ENCODE measurements at regions not wholly inside any gene's neighbourhood (a gene's known extent, or its start where the extent isn't known, plus 50 kb on each side); places are given as distances from the start of the nearest gene placed in this dataset.
"Not testable (repeated sequence)": the region's sequence is repeated elsewhere in the genome, so short reads cannot be mapped to it uniquely, and the experiment has no call there.

- no peak for DNase-seq
Observed at GRCh38 chr7:51881309-51881708, 564.7 kb upstream of the COBL start.

DNA sequence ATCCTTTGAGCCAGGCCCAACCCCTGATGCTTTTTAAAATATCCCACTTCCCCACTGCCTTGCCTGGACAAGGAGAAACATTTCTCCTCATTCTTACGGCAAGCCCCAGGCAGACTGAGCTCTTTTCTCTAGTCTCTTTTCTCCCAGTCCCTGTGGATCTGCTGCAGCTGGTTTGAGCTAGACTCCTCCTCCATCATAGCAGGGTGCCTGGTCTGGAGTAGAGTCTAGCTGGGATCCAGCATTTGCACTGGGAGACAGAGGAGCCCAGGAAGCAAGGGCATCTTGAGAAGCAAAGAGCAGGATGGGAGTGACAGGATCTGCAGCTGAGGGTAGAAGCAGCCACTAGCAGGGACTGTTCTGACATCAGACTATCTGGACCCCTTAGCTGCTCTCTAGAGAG lies 562.3 kb upstream of the COBL start:
- no peak for DNase-seq

DNA sequence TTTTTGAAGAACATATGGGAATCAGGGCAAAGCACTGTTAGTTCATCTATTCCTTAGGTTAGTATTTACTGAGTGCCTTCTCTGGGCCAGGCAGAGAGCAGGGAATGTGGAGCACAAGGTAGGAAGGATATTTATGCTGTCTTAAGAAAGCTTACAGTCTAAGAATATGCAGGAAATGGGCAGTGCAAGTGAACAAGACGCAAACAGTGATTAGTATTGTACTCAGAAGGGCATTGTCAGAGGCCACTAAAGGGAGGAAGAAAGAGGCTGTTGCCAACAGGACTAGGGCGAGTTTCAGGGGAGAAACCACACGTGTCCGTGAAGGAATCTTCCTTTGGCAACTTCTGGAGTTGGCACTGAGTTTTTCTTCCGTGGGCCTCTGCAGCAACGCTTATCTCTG lies 552.8 kb upstream of the COBL start:
- DNase-seq, result no peak

DNA sequence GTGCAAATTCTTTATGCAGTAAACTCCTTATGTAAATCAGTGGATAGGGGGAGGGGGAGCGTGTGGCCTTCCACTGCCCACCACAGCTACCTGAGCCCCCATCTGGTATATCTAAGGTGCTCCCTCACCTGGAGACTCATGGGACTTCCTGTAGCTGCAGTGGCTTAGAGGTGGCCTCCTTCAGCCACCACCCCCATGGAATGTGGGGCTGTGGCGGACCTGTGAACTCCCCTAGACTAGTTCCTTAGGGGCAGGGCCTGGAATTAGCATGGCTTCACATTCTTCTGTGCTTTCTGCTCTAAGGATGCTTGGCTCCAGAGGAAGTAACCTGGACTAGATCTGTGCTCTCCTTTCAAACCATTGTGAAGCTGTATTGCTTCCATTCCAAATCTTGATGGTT lies 550.5 kb upstream of the COBL start:
- no peak for DNase-seq

DNA sequence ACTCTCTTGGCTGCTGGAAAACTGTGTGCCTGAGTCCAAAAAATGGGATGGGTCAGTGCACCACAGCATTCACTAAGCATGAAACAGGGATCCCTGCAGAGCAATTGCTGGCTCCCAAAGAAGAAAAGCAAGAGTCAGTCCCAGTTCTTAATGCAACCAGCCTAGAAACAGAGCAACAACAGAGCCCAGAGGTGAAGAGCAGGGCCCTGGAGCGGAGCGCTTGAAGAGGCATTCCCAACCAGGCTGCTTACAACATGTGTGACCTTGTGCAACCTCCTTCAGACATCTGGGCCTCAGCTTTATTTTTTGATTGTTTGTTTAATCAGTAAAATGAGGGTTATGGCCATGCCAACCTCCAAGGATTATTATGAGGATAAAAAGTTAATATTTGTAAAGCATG lies 543.7 kb upstream of the COBL start:
- no peak for DNase-seq

- no peak for DNase-seq
Observed at GRCh38 chr7:51850126-51850525, 533.5 kb upstream of the COBL start.

- no peak for DNase-seq
Observed at GRCh38 chr7:51847461-51848134, 531.0 kb upstream of the COBL start.

DNA sequence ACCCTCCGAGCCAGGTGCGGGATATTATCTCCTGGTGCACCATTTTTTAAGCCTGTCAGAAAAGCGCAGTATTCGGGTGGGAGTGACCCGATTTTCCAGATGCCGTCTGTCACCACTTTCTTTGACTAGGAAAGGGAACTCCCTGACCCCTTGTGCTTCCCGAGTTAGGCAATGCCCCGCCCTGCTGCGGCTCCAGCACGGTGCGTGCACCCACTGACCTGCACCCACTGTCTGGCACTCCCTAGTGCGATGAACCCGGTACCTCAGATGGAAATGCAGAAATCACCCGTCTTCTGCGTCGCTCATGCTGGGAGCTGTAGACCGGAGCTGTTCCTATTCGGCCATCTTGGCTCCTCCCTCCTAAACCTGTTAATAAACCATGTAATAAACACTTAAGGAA lies 522.5 kb upstream of the COBL start:
- not testable (repeated sequence) for DNase-seq

- no peak for DNase-seq
Observed at GRCh38 chr7:51827631-51828030, 511.0 kb upstream of the COBL start.

GRCh38 chr7:51824050-51824449 lies 507.4 kb upstream of the COBL start:
- no peak for DNase-seq

DNA sequence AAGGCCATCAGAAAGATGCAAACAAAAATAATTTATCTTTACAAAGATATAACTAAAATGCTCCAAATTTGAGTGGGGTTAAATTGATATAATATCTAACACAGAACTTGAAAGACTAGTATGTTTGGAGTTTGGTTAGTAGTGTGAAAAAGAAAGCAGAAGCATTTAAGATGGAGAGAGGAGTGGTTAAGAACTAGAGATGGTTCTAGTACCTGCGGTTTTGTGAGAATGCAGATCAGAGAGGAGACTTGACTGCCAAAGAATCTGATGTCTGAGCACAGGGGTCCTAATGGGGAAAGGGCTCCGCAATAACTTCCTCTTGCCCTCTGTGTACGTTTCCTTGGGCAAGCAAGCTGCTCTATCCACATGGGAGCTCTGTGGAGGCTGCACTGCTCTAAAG lies 506.8 kb upstream of the COBL start:
- no peak for DNase-seq

DNA sequence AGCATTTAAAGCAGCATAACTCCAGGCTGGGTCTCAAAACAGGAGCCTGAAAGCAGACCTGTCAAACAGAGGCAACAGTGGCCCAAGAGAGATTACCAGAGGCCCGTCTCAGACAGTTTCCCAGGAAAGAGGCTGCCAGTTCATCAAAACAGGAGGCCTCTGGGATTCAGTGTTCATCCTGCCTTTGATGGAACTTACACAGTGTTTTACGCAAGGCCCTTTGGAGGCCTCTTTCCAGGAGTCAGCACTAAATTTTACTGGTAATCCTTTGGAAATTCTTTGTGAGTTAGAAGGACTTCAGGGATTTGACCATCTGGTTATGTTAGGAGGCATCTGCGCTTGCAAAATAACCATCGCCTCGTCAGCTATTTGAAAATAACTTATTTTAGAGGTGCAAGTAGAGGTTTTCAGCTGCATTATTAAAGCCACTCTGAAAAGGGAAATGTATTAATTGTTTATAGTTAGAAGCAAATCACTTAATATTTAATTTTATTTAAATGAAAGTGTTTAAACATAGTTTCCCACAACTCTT lies 501.2 kb upstream of the COBL start:
- no peak for DNase-seq

DNA sequence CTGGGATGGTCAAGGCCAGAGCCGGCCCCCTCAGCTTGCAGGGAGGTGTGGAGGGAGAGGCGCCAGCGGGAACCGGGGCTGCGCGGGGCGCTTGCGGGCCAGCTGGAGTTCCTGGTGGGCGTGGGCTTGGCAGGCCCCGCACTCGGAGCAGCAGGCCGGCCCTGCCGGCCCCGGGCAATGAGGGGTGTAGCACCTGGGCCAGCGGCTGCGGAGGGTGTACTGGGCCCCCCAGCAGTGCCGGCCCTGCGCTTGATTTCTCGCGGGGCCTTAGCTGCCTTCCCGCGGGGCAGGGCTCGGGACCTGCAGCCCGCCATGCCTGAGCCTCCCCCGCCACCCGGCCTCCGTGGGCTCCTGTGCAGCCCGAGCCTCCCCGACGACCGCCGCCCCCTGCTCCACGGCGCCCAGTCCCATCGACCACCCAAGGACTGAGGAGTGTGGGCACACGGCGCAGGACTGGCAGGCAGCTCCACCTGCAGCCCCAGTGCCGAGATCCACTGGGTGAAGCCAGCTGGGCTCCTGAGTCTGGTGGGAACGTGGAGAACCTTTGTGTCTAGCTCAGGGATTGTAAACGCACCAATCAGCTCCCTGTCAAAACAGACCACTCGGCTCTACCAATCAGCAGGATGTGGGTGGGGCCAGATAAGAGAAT lies 489.3 kb upstream of the COBL start:
- not testable (repeated sequence) for DNase-seq

- DNase-seq, result no peak
Observed at GRCh38 chr7:51802718-51803117, 486.1 kb upstream of the COBL start.

DNA sequence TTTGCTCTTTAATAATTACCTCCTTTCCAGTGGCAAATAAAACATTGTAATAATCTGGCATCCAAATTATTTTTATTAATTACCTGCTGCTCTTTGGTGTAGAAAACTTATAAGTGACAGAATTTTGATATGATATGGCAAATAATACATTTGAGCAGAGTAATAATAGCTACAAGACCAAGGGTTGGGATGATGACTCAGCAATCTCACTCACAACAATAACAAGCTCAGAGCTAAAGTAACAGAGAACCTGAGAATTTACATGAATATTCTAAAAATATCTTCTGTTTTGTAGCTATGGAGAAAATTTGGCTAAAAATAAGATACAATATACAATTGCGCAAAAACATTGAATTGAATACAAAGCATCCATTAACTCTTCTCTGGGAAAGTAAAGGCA lies 480.8 kb upstream of the COBL start:
- no peak for DNase-seq

DNA sequence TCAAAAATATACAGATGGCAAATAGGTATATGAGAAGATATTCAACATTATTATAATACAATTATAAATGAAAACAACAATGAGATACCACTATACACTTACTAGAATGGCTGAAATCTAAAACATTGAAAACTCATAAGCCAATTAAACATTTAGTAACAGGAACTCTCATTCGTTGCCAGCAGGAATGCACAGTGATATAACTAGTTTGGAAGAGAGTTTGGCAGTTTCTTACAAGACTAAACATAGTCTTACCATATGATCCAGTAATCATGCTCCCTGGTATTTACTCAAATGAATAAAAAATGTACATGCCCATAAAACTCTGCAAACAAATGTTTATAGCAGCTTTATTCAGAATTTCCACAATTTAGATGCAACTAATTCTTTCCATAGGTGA lies 476.2 kb upstream of the COBL start:
- DNase-seq, result no peak

DNA sequence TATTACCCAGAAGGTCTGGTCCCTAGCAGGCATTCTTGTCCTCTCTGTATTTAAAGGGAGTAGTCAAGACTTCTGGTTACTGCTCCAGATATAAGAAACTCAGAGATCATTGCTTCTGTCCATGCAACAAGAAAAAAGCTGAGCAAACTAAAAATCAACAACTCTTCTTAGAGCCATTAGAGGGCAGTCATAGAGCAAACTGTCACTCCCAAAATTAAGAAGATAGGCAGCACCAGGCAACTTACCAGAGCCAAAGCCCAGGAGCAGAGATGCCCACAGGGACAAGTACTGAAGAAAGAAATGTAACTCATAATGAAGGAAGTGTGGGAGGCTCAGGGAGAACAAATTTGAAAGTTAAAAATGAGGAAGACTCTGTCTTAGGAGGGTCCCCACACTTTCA lies 472.9 kb upstream of the COBL start:
- no peak for DNase-seq

DNA sequence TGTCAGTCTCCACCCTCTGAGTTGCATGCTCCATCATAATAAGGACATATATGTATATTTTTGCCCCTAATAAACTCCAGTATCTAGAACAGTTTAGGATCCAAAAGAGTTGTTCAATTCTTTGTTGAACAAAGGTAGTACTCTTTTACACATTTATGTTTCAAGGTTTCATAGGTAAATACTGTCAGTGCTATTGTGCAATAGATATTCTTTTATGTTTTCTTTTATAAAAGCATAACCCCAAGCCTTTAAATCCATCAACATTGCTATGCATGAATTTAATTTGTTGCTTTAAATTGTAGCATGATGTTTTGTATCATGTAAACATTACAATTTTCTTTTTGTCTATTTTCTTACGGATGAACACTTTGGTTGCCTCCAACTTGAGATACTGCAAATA lies 469.7 kb upstream of the COBL start:
- DNase-seq, result no peak

DNA sequence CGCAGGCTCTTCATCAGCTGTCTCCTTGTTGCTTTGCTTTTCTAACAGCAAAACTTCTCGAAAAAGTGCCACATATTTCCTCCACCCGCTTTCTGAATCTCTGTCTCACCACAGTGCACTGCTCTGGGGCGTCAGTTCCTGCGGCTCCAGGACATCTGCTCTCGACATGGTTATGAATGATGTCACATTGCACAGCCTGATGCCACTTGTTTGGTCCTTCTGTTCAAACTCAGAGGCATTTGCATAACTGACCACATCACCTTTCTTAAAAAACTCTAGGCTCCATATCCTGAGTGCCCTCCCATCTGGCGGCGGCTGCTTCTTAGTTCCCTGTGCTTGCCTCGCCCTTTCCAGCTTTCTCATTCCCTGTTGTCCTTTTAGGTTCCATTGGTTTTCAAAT lies 469.3 kb upstream of the COBL start:
- no peak for DNase-seq

- DNase-seq, result no peak
Observed at GRCh38 chr7:51785171-51785570, 468.6 kb upstream of the COBL start.

- DNase-seq, result no peak
Observed at GRCh38 chr7:51783241-51783640, 466.6 kb upstream of the COBL start.

DNA sequence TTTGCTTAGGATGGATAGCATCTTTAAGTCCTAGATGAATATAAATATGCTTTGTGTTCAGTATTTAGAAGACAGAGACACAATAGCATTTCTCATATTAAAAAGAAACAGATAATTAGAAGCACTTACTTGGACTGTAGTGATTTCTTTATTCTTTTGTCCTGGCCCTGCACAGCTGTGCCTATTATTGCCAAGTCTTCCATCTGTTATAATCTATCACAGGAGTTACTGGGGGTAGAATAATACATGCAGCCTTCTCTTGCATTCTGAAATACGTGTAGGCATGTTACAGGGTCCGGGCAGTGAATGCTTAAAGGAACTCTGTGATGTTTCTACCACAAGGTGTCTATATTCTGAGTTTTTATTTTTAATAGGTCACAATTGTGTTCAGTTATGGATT lies 461.5 kb upstream of the COBL start:
- no peak for DNase-seq

DNA sequence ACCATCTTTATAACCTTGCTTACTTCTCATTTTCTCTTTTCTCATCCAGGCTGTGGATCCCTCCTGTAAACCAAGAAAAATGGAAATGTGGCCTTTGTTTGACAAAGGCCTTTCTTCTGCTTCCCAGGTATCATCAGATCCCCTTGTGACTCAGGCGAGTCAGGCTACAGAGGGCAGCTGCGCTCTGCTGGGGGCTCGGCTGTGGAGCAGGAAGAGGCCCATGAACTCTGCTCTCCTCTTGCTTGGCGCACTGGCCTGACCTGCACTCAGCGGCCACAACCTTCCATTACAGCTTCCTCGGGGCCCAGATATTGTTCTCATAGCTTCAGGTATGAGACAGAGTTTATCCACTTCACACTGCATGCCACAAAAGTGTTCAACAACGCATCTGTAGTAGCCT lies 457.6 kb upstream of the COBL start:
- DNase-seq, result no peak

GRCh38 chr7:51772190-51772589 lies 455.6 kb upstream of the COBL start:
- DNase-seq, result no peak

DNA sequence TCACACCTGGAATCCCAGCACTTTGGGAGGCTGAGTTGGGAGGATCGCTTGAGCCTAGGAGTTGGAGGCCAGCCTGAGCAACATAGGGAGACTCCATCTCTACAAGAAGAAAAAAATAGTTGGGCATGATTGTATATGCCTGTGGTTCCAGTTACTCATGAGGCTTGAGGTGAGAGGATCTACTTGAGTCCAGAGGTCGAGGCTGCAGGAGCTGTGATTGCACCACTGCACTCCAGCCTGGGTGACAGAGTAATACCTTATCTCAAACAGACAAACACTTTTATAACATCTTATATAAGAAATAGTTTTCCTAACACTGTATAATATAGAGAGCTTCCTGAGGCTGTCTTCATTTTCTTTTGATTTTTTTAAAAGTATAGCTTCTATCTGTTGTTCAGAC lies 448.4 kb upstream of the COBL start:
- DNase-seq, result no peak

All from effector CD4-positive, alpha-beta T cell (primary cell).